Aorta (tissue), 5 donors: ENCODE measurements at regions not wholly inside any gene's neighbourhood (a gene's known extent, or its start where the extent isn't known, plus 50 kb on each side); places are given as distances from the start of the nearest gene placed in this dataset.

Source experiments
- ATAC-seq: fragments of 200-7000 bp; cut with Tn5 transposase; one replicate; pipeline ENCODE4 v1.9.1; 2022; ENCODE audit warnings: moderate library complexity; ENCODE audit not compliant: low FRiP score
- DNase-seq, 2 donors: peaks; one replicate each; pipeline ENCODE4 v3.0.0-alpha.2; 2020
- H3K27ac ChIP-seq, 2 donors: one replicate each; pipeline ENCODE4 v1.5.1; 2013; ENCODE audit warnings: low read length in 2 of 2, mild to moderate bottlenecking in 2 of 2, moderate library complexity in 2 of 2, control low read depth in 1 of 2, inconsistent platforms in 1 of 2, low read depth in 1 of 2
- H3K27me3 ChIP-seq, 2 donors: one replicate each; pipeline ENCODE4 v1.6.1; 2013; ENCODE audit warnings: control low read depth in 1 of 2, low read length in 1 of 2, mild to moderate bottlenecking in 1 of 2, moderate library complexity in 1 of 2; ENCODE audit not compliant: insufficient read depth in 2 of 2, control insufficient read depth in 1 of 2
- H3K36me3 ChIP-seq, 2 donors: one replicate each; pipeline ENCODE4 v1.6.1; 2013; ENCODE audit warnings: control low read depth in 1 of 2, low read length in 1 of 2, mild to moderate bottlenecking in 1 of 2; ENCODE audit not compliant: insufficient read depth in 2 of 2, control insufficient read depth in 1 of 2
- H3K4me1 ChIP-seq, 2 donors: one replicate each; pipeline ENCODE4 v1.6.1; 2013; ENCODE audit warnings: low read length in 2 of 2, control low read depth in 1 of 2, mild to moderate bottlenecking in 1 of 2, moderate library complexity in 1 of 2; ENCODE audit not compliant: insufficient read depth in 2 of 2, control insufficient read depth in 1 of 2
- H3K4me3 ChIP-seq, 2 donors: one replicate each; pipeline ENCODE4 v1.5.1; 2013; ENCODE audit warnings: low read length in 2 of 2, control low read depth in 1 of 2, mild to moderate bottlenecking in 1 of 2
- H3K9me3 ChIP-seq: one replicate; pipeline ENCODE4 v1.6.1; 2013; ENCODE audit warnings: mild to moderate bottlenecking, low read length; ENCODE audit not compliant: control insufficient read depth
- WGBS, 2 donors: extraction: QIAGEN DNeasy Blood & Tissue Kit; methylation state at CpG; one replicate each; pipeline ENCODE4 v1.1.7; 2013; 5-methylcytosine and 5-hydroxymethylcytosine counted together
- intact Hi-C, 2 donors: fragments of 100-400 bp; cut with DNase I; formaldehyde crosslinking; loops; one replicate each; pipeline versions ENCODE4 v1.14.2 to v1.15.0; 2022
- donor health status: healthy with polysubstance abuse.
- donor health status: Bipolar disorder and iron deficiency.
- donor health status: DM: no; HTN: no; CAD: no.
- donor health status: DM: no; HTN: no; CAD: no.
- donor health status: DM: yes; HTN: yes; CAD: no.

GRCh38 chr2:19043893-19044292 is 314.5 kb downstream of the OSR1 start:
- 58 to 65% methylated on average over 2 of the region's 2 CpGs for WGBS, 2 donors
- Histone ChIP-seq H3K36me3 (no peaks in the 10 kb centered on the region), H3K27ac (no peak overlapping the region), H3K4me3 (no peak overlapping the region), H3K9me3 (no peaks in the 10 kb centered on the region), H3K4me1 (no peaks in the 10 kb centered on the region), H3K27me3 (peaks cover 0 to 2% of the 10 kb centered on the region in 2 donors)
- DNase-seq (no peak), ATAC-seq (no peak)
- intact Hi-C loops = no loop called here

GRCh38 chr2:19041434-19042041 is 316.9 kb downstream of the OSR1 start:
- Histone ChIP-seq H3K36me3 (no peaks in the 10 kb centered on the region), H3K4me3 (no peak overlapping the region), H3K4me1 (no peaks in the 10 kb centered on the region), H3K27me3 (peaks cover 0 to 2% of the 10 kb centered on the region in 2 donors), H3K9me3 (no peaks in the 10 kb centered on the region), H3K27ac (no peak overlapping the region)
- DNase-seq (no peak), ATAC-seq (no peak)
- intact Hi-C loops = no loop called here
- 34 to 36% methylated on average over 5 of the region's 5 CpGs for WGBS, 2 donors

- DNase-seq = no peak
- no peak for ATAC-seq
Measured at GRCh38 chr2:19038071-19039015, 320.1 kb downstream of the OSR1 start.

GRCh38 chr2:19036091-19036490 is 322.3 kb downstream of the OSR1 start:
- H3K4me1 ChIP-seq = no peaks in the 10 kb centered on the region
- ATAC-seq (no peak), DNase-seq (no peak)
- no peaks in the 10 kb centered on the region for H3K9me3 ChIP-seq
- H3K27me3 ChIP-seq = no peaks in the 10 kb centered on the region
- no peak overlapping the region for H3K4me3 ChIP-seq
- no peaks in the 10 kb centered on the region for H3K36me3 ChIP-seq
- intact Hi-C loops = no loop called here
- H3K27ac ChIP-seq = no peak overlapping the region

More at GRCh38 chr2:19038071-19039015, 320.1 kb downstream of the OSR1 start:
- WGBS, 2 donors = 31 to 32% methylated on average over 3 of the region's 3 CpGs
- intact Hi-C loops = no loop called here
- H3K4me1 ChIP-seq = no peaks in the 10 kb centered on the region
- H3K9me3 ChIP-seq = no peaks in the 10 kb centered on the region
- H3K4me3 ChIP-seq = no peak overlapping the region
- H3K27ac ChIP-seq = no peak overlapping the region
- H3K27me3 ChIP-seq = no peaks in the 10 kb centered on the region
- H3K36me3 ChIP-seq = no peaks in the 10 kb centered on the region

- intact Hi-C loops = no loop called here
- Histone ChIP-seq H3K27ac (no peak overlapping the region), H3K4me3 (no peak overlapping the region), H3K4me1 (no peaks in the 10 kb centered on the region), H3K9me3 (no peaks in the 10 kb centered on the region), H3K36me3 (no peaks in the 10 kb centered on the region), H3K27me3 (no peaks in the 10 kb centered on the region)
- DNase-seq (peak in 1 of 2 donors; percentile 48), ATAC-seq (peak; percentile 5)
- 87 to 97% methylated on average over 3 of the region's 3 CpGs for WGBS, 2 donors
Measured at GRCh38 chr2:19035238-19035637, 323.2 kb downstream of the OSR1 start.

- DNase-seq (no peak), ATAC-seq (no peak)
- WGBS, 2 donors = 5 to 9% methylated on average over 3 of the region's 3 CpGs
- Histone ChIP-seq H3K9me3 (no peaks in the 10 kb centered on the region), H3K4me3 (no peak overlapping the region), H3K4me1 (no peaks in the 10 kb centered on the region), H3K36me3 (no peaks in the 10 kb centered on the region), H3K27ac (peak overlapping the region in 1 of 2 donors; percentile 26), H3K27me3 (no peaks in the 10 kb centered on the region)
- intact Hi-C loops = no loop called here
Measured at GRCh38 chr2:19033240-19033639, 325.2 kb downstream of the OSR1 start.

GRCh38 chr2:19031642-19032041 is 326.8 kb downstream of the OSR1 start:
- H3K9me3 ChIP-seq = no peaks in the 10 kb centered on the region
- H3K27ac ChIP-seq = no peak overlapping the region
- H3K4me1 ChIP-seq = no peaks in the 10 kb centered on the region
- WGBS, 2 donors = 82 to 89% methylated on average over 1 of the region's 1 CpG
- H3K36me3 ChIP-seq = no peaks in the 10 kb centered on the region
- no peak overlapping the region for H3K4me3 ChIP-seq
- intact Hi-C loops = no loop called here
- DNase-seq = no peak
- no peak for ATAC-seq
- no peaks in the 10 kb centered on the region for H3K27me3 ChIP-seq

- no peaks in the 10 kb centered on the region for H3K27me3 ChIP-seq
- 95 to 98% methylated on average over 3 of the region's 3 CpGs for WGBS, 2 donors
- H3K9me3 ChIP-seq = no peaks in the 10 kb centered on the region
- intact Hi-C loops = no loop called here
- no peak for DNase-seq
- H3K4me1 ChIP-seq = no peaks in the 10 kb centered on the region
- no peaks in the 10 kb centered on the region for H3K36me3 ChIP-seq
- H3K27ac ChIP-seq = no peak overlapping the region
- no peak overlapping the region for H3K4me3 ChIP-seq
- no peak for ATAC-seq
Measured at GRCh38 chr2:19029655-19030054, 328.8 kb downstream of the OSR1 start.
